ENCODE measurements at regions not wholly inside any gene's neighbourhood (a gene's known extent, or its start where the extent isn't known, plus 50 kb on each side); places are given as distances from the start of the nearest gene placed in this dataset.
"Not testable (repeated sequence)": the region's sequence is repeated elsewhere in the genome, so short reads cannot be mapped to it uniquely, and the experiment has no call there.

DNA sequence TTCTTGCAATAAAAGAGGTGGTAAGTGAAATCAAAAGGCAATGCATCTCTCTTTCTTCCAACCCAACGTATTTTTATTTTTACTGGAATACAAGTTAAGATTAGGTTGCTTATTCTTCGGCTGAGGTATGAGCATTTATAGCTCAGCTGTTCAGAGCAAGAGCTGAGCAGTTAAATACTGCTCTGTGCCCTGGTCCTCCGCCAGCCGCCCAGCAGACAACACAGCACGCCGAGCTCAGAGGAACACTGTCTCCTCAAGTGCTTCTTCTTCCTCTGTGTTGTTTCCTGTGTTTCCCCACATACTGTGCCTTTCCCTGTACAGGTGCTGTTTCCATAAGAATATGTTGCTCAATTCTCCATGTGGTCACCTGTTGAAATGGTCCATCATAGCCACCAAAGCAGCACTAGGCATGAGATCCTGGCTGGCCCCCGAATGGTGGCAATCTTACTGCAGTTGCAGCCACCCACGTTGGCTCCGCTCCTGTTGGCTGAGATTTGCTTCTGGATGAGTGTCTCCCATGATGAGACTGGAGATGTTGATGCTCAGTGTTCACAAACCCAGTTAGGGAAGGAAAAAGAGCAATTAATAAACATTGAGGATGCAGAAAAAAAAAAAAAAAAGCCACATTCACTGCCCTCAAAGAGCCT lies 515.3 kb downstream of the GRIN2A start:
- no peaks in the 10 kb centered on the region for H3K9me3 ChIP-seq (ENCODE audit: control insufficient read depth, insufficient read depth, low read length)
- no peaks in the 10 kb centered on the region for H3K4me1 Mint-ChIP-seq
- H3K36me3 Mint-ChIP-seq: no peaks in the 10 kb centered on the region
- H3K9me3 Mint-ChIP-seq: peaks cover 0 to 3% of the 10 kb centered on the region in 2 donors
- 85% methylated on average over 9 of the region's 9 CpGs for WGBS (ENCODE audit: insufficient coverage)
- no peak overlapping the region for H3K27ac ChIP-seq (ENCODE audit: low read length)
- no peak overlapping the region for H3K4me3 ChIP-seq (ENCODE audit: low read length)
- ATAC-seq (no peak), DNase-seq (no peak)
- H3K4me3 Mint-ChIP-seq: no peak overlapping the region
- no peaks in the 10 kb centered on the region for H3K4me1 ChIP-seq (ENCODE audit: control insufficient read depth, insufficient read depth, low read length)
- intact Hi-C loops (cut with micrococcal nuclease): no loop called here
- H3K36me3 ChIP-seq (ENCODE audit: control insufficient read depth, insufficient read depth, low read length): no peaks in the 10 kb centered on the region
- no peaks in the 10 kb centered on the region for H3K27me3 ChIP-seq (ENCODE audit: control insufficient read depth, insufficient read depth, low read length)
- TF ChIP-seq, protein P1, sequence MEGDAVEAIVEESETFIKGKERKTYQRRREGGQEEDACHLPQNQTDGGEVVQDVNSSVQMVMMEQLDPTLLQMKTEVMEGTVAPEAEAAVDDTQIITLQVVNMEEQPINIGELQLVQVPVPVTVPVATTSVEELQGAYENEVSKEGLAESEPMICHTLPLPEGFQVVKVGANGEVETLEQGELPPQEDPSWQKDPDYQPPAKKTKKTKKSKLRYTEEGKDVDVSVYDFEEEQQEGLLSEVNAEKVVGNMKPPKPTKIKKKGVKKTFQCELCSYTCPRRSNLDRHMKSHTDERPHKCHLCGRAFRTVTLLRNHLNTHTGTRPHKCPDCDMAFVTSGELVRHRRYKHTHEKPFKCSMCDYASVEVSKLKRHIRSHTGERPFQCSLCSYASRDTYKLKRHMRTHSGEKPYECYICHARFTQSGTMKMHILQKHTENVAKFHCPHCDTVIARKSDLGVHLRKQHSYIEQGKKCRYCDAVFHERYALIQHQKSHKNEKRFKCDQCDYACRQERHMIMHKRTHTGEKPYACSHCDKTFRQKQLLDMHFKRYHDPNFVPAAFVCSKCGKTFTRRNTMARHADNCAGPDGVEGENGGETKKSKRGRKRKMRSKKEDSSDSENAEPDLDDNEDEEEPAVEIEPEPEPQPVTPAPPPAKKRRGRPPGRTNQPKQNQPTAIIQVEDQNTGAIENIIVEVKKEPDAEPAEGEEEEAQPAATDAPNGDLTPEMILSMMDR (IDR thresholded peaks at IDR 0.05): no peak
- no peaks in the 10 kb centered on the region for H3K27me3 Mint-ChIP-seq (ENCODE audit: low read depth in 2 of 2)
- H3K27ac Mint-ChIP-seq: no peak overlapping the region

DNA sequence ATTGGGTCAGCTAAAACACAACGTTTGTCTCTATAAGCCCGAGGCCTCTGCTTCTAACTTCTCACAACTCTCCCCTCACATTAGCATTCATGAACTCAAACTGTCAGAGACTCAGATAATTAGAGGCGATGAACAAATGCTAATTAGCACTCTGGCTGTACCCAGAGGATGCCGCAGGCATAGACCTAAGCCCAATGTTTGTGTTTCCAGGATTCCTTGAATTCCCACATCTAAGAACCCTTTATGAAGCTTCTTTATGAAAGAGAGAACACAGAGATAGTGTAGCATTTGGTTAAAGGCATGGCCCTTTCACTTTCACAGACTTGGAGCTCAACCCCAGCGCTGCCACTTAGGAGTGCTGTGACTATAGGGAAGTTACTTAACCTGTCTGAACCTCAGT lies 512.2 kb downstream of the GRIN2A start:
- Histone ChIP-seq H3K9me3 (ENCODE audit: control insufficient read depth, insufficient read depth, low read length) (no peaks in the 10 kb centered on the region), H3K4me1 (ENCODE audit: control insufficient read depth, insufficient read depth, low read length) (no peaks in the 10 kb centered on the region), H3K27me3 (ENCODE audit: control insufficient read depth, insufficient read depth, low read length) (no peaks in the 10 kb centered on the region), H3K27ac (ENCODE audit: low read length) (no peak overlapping the region), H3K4me3 (ENCODE audit: low read length) (no peak overlapping the region), H3K36me3 (ENCODE audit: control insufficient read depth, insufficient read depth, low read length) (no peaks in the 10 kb centered on the region)
- no peaks in the 10 kb centered on the region for H3K4me1 Mint-ChIP-seq
- intact Hi-C loops (cut with micrococcal nuclease): no loop called here
- 41% methylated on average over 5 of the region's 5 CpGs for WGBS (ENCODE audit: insufficient coverage)
- H3K27me3 Mint-ChIP-seq (ENCODE audit: low read depth in 2 of 2): no peaks in the 10 kb centered on the region
- no peak overlapping the region for H3K4me3 Mint-ChIP-seq
- no peaks in the 10 kb centered on the region for H3K36me3 Mint-ChIP-seq
- H3K9me3 Mint-ChIP-seq: peaks cover 0 to 3% of the 10 kb centered on the region in 2 donors
- TF ChIP-seq, protein P1 (IDR thresholded peaks at IDR 0.05): no peak
- ATAC-seq: no peak
- no peak for DNase-seq
- no peak overlapping the region for H3K27ac Mint-ChIP-seq

DNA sequence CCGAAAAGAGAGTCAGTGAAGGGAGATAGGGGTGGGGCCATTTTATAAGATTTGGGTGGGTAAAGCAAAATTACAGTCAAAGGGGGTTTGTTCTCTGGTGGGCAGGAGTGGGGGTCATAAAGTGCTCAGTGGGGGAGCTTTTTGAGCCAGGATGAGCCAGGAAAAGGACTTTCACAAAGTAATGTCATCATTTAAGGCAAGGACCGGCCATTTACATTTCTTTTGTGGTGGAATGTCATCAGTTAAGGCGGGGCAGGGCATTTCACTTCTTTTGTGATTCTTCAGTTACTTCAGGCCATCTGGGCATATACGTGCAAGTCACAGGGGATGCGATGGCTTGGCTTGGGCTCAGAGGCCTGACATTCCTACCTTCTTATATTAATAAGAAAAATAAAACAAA lies 511.6 kb downstream of the GRIN2A start:
- H3K4me3 Mint-ChIP-seq; H3K9me3 Mint-ChIP-seq; H3K4me3 ChIP-seq (ENCODE audit: low read length); H3K27me3 ChIP-seq (ENCODE audit: control insufficient read depth, insufficient read depth, low read length); DNase-seq; H3K9me3 ChIP-seq (ENCODE audit: control insufficient read depth, insufficient read depth, low read length); intact Hi-C loops (cut with micrococcal nuclease); H3K27me3 Mint-ChIP-seq (ENCODE audit: low read depth in 2 of 2); H3K36me3 Mint-ChIP-seq; H3K4me1 ChIP-seq (ENCODE audit: control insufficient read depth, insufficient read depth, low read length); H3K4me1 Mint-ChIP-seq; H3K27ac ChIP-seq (ENCODE audit: low read length); ATAC-seq; H3K27ac Mint-ChIP-seq; H3K36me3 ChIP-seq (ENCODE audit: control insufficient read depth, insufficient read depth, low read length): not testable (repeated sequence)
- 69% methylated on average over 2 of the region's 5 CpGs for WGBS (ENCODE audit: insufficient coverage)

DNA sequence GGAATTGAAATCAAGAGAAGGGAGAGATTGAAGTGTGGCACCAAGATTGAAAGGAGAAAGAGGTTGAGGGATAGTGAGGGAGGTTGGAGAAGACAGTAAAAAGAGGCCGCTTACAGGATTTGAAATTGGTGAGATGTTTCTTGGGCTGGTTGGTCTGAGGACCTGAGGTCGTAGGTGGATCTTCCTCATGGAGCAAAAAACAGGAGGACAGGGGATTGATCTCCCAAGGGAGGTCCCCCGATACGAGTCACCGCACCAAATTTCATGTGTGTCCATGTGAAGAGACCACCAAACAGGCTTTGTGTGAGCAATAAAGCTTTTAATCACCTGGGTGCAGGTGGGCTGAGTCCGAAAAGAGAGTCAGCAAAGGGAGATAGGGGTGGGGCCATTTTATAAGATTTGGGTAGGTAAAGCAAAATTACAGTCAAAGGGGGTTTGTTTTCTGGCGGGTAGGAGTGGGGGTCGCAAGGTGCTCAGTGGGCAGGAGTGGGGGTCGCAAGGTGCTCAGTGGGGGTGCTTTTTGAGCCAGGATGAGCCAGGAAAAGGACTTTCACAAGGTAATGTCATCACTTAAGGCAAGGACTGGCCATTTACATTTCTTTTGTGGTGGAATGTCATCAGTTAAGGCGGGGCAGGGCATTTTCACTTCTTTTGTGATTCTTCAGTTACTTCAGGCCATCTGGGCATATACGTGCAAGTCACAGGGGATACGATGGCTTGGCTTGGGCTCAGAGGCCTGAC lies 505.5 kb downstream of the GRIN2A start:
- ATAC-seq; H3K27me3 ChIP-seq (ENCODE audit: control insufficient read depth, insufficient read depth, low read length); H3K9me3 ChIP-seq (ENCODE audit: control insufficient read depth, insufficient read depth, low read length); DNase-seq; intact Hi-C loops (cut with micrococcal nuclease); H3K4me3 Mint-ChIP-seq; H3K4me1 ChIP-seq (ENCODE audit: control insufficient read depth, insufficient read depth, low read length); H3K27me3 Mint-ChIP-seq (ENCODE audit: low read depth in 2 of 2); H3K27ac Mint-ChIP-seq; H3K36me3 Mint-ChIP-seq; H3K36me3 ChIP-seq (ENCODE audit: control insufficient read depth, insufficient read depth, low read length); H3K9me3 Mint-ChIP-seq; H3K4me3 ChIP-seq (ENCODE audit: low read length); H3K4me1 Mint-ChIP-seq; H3K27ac ChIP-seq (ENCODE audit: low read length): not testable (repeated sequence)
- 90% methylated on average over 8 of the region's 12 CpGs for WGBS (ENCODE audit: insufficient coverage)
